ENCODE measurements at regions not wholly inside any gene's neighbourhood (a gene's known extent, or its start where the extent isn't known, plus 50 kb on each side); places are given as distances from the start of the nearest gene placed in this dataset.

DNA sequence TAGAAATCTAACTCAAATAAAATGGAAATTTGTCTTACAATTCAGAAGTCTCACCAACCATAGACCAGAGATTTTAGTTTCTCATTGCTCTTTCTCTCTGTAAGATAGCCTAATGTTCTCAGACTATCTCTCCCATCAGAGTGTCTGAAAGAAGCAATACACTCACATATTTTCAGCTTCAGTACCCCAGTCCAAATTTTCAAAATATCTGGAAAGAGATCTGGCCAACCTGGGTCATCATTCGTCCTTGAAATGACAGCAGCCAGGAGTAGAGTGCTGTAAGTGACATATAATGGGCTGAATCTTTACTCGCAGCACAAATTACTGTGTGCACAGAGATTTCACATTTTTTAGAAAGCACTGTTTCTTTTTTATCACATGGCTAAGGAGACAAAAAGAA lies 313.3 kb upstream of the PRR16 start:
- Histone ChIP-seq H3K27me3 (ENCODE audit: control insufficient read depth in 3 of 3, insufficient read depth in 3 of 3, low read length in 3 of 3) (no peaks in the 10 kb centered on the region), H3K36me3 (ENCODE audit: control insufficient read depth in 3 of 3, insufficient read depth in 2 of 3, low read depth in 1 of 3, low read length in 3 of 3) (no peaks in the 10 kb centered on the region), H3K27ac (ENCODE audit: low read depth in 1 of 3, low read length in 2 of 3) (no peak overlapping the region), H3K4me3 (ENCODE audit: low read depth in 1 of 3, low read length in 3 of 3) (no peak overlapping the region), H3K9me3 (ENCODE audit: control insufficient read depth in 2 of 2, insufficient read depth in 1 of 2, low read depth in 1 of 2, low read length in 1 of 2) (peaks cover 0 to 3% of the 10 kb centered on the region in 2 donors), H3K4me1 (ENCODE audit: control insufficient read depth in 3 of 3, insufficient read depth in 2 of 3, low read depth in 1 of 3, low read length in 2 of 3) (no peaks in the 10 kb centered on the region)
- 69 to 74% (median 71%) methylated on average over 2 of the region's 2 CpGs for WGBS, 3 donors
- FAIRE-seq (no peak), DNase-seq (no peak)

DNA sequence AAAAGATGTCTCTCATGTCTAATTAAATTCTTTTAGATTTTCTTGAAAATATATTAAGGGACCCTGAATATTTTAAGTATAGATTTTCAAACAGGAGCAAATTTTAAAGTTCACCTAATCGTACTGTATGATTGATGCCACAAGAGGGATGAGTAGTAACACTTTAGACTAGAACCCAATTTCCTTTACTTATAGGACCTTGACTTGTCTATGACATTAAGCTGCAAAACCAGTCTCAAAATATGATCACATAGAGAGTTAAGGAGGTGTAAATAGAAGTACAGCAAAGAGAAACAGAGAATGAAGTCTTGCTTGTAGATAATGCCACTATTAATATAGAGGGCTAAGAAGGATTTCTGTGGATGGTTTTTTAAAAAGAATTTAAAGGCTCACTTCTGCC lies 312.9 kb upstream of the PRR16 start:
- Histone ChIP-seq H3K27me3 (ENCODE audit: control insufficient read depth in 3 of 3, insufficient read depth in 3 of 3, low read length in 3 of 3) (no peaks in the 10 kb centered on the region), H3K9me3 (ENCODE audit: control insufficient read depth in 2 of 2, insufficient read depth in 1 of 2, low read depth in 1 of 2, low read length in 1 of 2) (peaks cover 0 to 3% of the 10 kb centered on the region in 2 donors), H3K27ac (ENCODE audit: low read depth in 1 of 3, low read length in 2 of 3) (no peak overlapping the region), H3K4me3 (ENCODE audit: low read depth in 1 of 3, low read length in 3 of 3) (no peak overlapping the region), H3K4me1 (ENCODE audit: control insufficient read depth in 3 of 3, insufficient read depth in 2 of 3, low read depth in 1 of 3, low read length in 2 of 3) (no peaks in the 10 kb centered on the region), H3K36me3 (ENCODE audit: control insufficient read depth in 3 of 3, insufficient read depth in 2 of 3, low read depth in 1 of 3, low read length in 3 of 3) (no peaks in the 10 kb centered on the region)
- DNase-seq (no peak), FAIRE-seq (no peak)
- WGBS, 3 donors = 84 to 92% (median 91%) methylated on average over 1 of the region's 1 CpG

DNA sequence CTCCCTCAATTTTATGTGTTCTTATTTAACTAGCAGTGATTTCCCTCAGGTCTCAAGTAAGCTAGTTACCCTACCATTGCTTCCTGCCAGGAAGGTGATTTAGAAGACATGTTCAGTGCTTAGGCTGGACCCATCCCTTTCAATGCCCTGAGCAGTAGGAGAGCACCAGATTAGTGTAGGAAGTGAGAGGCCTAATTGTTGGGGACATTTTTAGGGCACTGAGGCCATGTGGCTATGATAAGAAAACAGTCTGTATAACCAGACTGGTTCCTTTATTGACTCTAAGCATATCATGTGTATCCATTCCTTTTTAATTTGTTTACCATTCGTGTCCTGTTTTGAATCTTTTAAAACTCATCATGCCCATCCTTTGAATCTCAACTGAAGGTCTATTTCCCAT lies 312.3 kb upstream of the PRR16 start:
- 57 to 63% (median 58%) methylated on average over 1 of the region's 1 CpG for WGBS, 3 donors
- FAIRE-seq (no peak), DNase-seq (no peak)
- H3K27ac ChIP-seq (ENCODE audit: low read depth in 1 of 3, low read length in 2 of 3) = peak overlapping the region in 1 of 3 donors; percentile 34
- H3K36me3 ChIP-seq (ENCODE audit: control insufficient read depth in 3 of 3, insufficient read depth in 2 of 3, low read depth in 1 of 3, low read length in 3 of 3) = no peaks in the 10 kb centered on the region
- H3K4me3 ChIP-seq (ENCODE audit: low read depth in 1 of 3, low read length in 3 of 3) = no peak overlapping the region
- no peaks in the 10 kb centered on the region for H3K27me3 ChIP-seq (ENCODE audit: control insufficient read depth in 3 of 3, insufficient read depth in 3 of 3, low read length in 3 of 3)
- H3K9me3 ChIP-seq (ENCODE audit: control insufficient read depth in 2 of 2, insufficient read depth in 1 of 2, low read depth in 1 of 2, low read length in 1 of 2) = no peaks in the 10 kb centered on the region
- no peaks in the 10 kb centered on the region for H3K4me1 ChIP-seq (ENCODE audit: control insufficient read depth in 3 of 3, insufficient read depth in 2 of 3, low read depth in 1 of 3, low read length in 2 of 3)

DNA sequence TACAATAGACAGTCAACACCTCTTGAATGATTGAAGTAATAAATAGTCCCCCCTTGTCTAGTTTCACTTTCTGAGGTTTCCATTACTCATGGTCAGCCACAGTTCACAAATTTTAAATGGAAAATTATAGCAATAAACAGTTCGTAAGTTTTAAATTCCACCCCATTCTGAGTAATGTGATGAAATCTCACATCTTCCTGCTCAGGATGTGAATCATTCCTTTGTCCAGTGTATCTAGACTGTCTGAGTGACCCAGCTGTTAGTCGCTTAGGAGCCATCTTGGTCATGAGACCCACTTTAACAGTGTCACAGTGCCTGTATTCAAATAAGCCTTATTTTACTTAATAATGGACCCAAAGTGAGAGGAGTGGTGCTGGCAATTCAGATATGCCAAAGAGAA lies 311.6 kb upstream of the PRR16 start:
- H3K27ac ChIP-seq (ENCODE audit: low read depth in 1 of 3, low read length in 2 of 3) = no peak overlapping the region
- WGBS, 3 donors = 50 to 63% (median 58%) methylated on average over 2 of the region's 2 CpGs
- no peaks in the 10 kb centered on the region for H3K4me1 ChIP-seq (ENCODE audit: control insufficient read depth in 3 of 3, insufficient read depth in 2 of 3, low read depth in 1 of 3, low read length in 2 of 3)
- no peak for DNase-seq
- no peak for FAIRE-seq
- H3K27me3 ChIP-seq (ENCODE audit: control insufficient read depth in 3 of 3, insufficient read depth in 3 of 3, low read length in 3 of 3) = no peaks in the 10 kb centered on the region
- H3K4me3 ChIP-seq (ENCODE audit: low read depth in 1 of 3, low read length in 3 of 3) = no peak overlapping the region
- H3K9me3 ChIP-seq (ENCODE audit: control insufficient read depth in 2 of 2, insufficient read depth in 1 of 2, low read depth in 1 of 2, low read length in 1 of 2) = no peaks in the 10 kb centered on the region
- no peaks in the 10 kb centered on the region for H3K36me3 ChIP-seq (ENCODE audit: control insufficient read depth in 3 of 3, insufficient read depth in 2 of 3, low read depth in 1 of 3, low read length in 3 of 3)

DNA sequence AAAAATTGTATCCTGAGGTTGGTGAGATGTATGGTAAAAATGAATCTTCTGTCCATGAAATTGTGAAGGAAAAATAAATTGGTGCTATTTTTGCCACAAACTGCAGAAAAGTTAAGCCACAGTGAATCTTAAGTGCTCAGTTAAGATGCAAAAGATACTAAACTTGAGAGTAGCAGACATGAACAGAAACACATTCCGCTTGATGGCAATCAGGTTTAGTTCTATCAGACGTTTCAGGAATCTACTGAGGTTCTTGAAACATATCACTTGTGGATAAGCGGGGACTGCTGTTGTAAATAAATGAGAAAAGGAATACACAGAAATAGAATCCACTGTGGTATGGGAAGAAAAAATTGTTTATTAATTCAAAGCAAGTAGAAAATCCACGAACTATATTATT lies 311.2 kb upstream of the PRR16 start:
- Histone ChIP-seq H3K9me3 (ENCODE audit: control insufficient read depth in 2 of 2, insufficient read depth in 1 of 2, low read depth in 1 of 2, low read length in 1 of 2) (no peaks in the 10 kb centered on the region), H3K27ac (ENCODE audit: low read depth in 1 of 3, low read length in 2 of 3) (no peak overlapping the region), H3K4me1 (ENCODE audit: control insufficient read depth in 3 of 3, insufficient read depth in 2 of 3, low read depth in 1 of 3, low read length in 2 of 3) (no peaks in the 10 kb centered on the region), H3K4me3 (ENCODE audit: low read depth in 1 of 3, low read length in 3 of 3) (no peak overlapping the region), H3K36me3 (ENCODE audit: control insufficient read depth in 3 of 3, insufficient read depth in 2 of 3, low read depth in 1 of 3, low read length in 3 of 3) (no peaks in the 10 kb centered on the region), H3K27me3 (ENCODE audit: control insufficient read depth in 3 of 3, insufficient read depth in 3 of 3, low read length in 3 of 3) (no peaks in the 10 kb centered on the region)
- no peak for DNase-seq
- no peak for FAIRE-seq
- WGBS, 3 donors = 69 to 74% (median 72%) methylated on average over 4 of the region's 4 CpGs

DNA sequence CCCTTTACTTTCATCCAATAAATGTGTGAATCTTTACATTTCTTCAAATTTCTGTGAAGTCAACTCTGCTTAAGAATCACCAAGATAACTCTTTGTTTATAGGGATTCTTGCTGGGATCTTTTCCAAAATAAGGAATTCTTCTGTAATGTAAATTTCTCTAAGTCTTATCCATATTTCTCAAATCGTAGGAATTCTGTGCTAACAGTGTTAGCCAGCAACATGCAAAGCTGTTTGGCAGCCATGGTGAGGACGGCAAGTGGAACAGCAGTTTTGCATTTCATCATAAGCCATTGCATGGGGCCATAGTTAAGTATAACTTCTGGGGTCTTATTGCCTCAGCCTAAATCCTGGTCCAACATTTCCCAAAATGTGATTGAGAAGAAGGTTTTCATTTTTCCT lies 310.5 kb upstream of the PRR16 start:
- Histone ChIP-seq H3K27ac (ENCODE audit: low read depth in 1 of 3, low read length in 2 of 3) (no peak overlapping the region), H3K4me1 (ENCODE audit: control insufficient read depth in 3 of 3, insufficient read depth in 2 of 3, low read depth in 1 of 3, low read length in 2 of 3) (no peaks in the 10 kb centered on the region), H3K4me3 (ENCODE audit: low read depth in 1 of 3, low read length in 3 of 3) (no peak overlapping the region), H3K36me3 (ENCODE audit: control insufficient read depth in 3 of 3, insufficient read depth in 2 of 3, low read depth in 1 of 3, low read length in 3 of 3) (no peaks in the 10 kb centered on the region), H3K27me3 (ENCODE audit: control insufficient read depth in 3 of 3, insufficient read depth in 3 of 3, low read length in 3 of 3) (no peaks in the 10 kb centered on the region), H3K9me3 (ENCODE audit: control insufficient read depth in 2 of 2, insufficient read depth in 1 of 2, low read depth in 1 of 2, low read length in 1 of 2) (no peaks in the 10 kb centered on the region)
- WGBS, 3 donors = 67 to 79% (median 69%) methylated on average over 2 of the region's 2 CpGs
- DNase-seq = no peak
- FAIRE-seq = no peak

DNA sequence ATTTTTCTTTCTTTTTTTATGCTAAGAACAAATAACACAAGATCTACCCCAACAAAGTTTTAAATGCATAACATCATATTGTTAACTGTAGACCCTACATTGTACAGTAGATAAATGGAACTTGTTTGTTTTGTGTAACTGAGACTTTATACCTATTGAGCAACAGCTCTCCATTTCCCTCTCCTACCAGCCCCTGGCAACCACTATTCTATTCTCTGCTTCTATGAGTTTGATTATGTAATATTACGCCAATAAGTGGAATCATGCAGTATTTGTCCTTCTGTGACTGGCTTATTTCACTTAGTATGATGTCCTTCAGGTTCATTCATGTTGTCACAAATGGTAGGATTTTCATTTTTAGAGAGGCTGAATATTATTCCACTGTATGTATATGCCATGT lies 308.2 kb upstream of the PRR16 start:
- no peaks in the 10 kb centered on the region for H3K9me3 ChIP-seq (ENCODE audit: control insufficient read depth in 2 of 2, insufficient read depth in 1 of 2, low read depth in 1 of 2, low read length in 1 of 2)
- WGBS, 3 donors = 74 to 85% (median 84%) methylated on average over 1 of the region's 1 CpG
- no peaks in the 10 kb centered on the region for H3K4me1 ChIP-seq (ENCODE audit: control insufficient read depth in 3 of 3, insufficient read depth in 2 of 3, low read depth in 1 of 3, low read length in 2 of 3)
- no peak for FAIRE-seq
- no peak overlapping the region for H3K27ac ChIP-seq (ENCODE audit: low read depth in 1 of 3, low read length in 2 of 3)
- no peak for DNase-seq
- no peaks in the 10 kb centered on the region for H3K27me3 ChIP-seq (ENCODE audit: control insufficient read depth in 3 of 3, insufficient read depth in 3 of 3, low read length in 3 of 3)
- H3K4me3 ChIP-seq (ENCODE audit: low read depth in 1 of 3, low read length in 3 of 3) = no peak overlapping the region
- no peaks in the 10 kb centered on the region for H3K36me3 ChIP-seq (ENCODE audit: control insufficient read depth in 3 of 3, insufficient read depth in 2 of 3, low read depth in 1 of 3, low read length in 3 of 3)

DNA sequence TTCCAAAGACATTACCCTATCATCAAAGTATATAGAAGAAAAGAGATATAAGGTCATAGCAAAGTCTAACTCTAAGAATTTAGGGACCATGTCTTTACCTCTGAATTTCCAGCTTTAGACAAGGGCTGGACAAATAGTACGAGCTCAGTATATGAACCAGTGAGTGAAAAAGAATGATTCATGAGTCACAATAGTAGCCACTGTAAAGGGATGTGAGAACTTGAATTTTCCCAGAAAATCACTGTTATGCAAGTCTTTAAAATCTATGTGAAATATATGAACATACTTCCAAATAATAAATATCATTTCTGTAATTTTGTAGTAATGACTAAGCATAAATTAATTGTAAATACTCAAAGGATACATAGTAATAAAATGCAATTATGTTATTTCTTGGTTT lies 305.9 kb upstream of the PRR16 start:
- no peak for FAIRE-seq
- WGBS, 3 donors = 52 to 83% (median 53%) methylated on average over 1 of the region's 1 CpG
- DNase-seq = no peak
- no peaks in the 10 kb centered on the region for H3K4me1 ChIP-seq (ENCODE audit: control insufficient read depth in 3 of 3, insufficient read depth in 2 of 3, low read depth in 1 of 3, low read length in 2 of 3)
- H3K36me3 ChIP-seq (ENCODE audit: control insufficient read depth in 3 of 3, insufficient read depth in 2 of 3, low read depth in 1 of 3, low read length in 3 of 3) = no peaks in the 10 kb centered on the region
- no peaks in the 10 kb centered on the region for H3K27me3 ChIP-seq (ENCODE audit: control insufficient read depth in 3 of 3, insufficient read depth in 3 of 3, low read length in 3 of 3)
- H3K27ac ChIP-seq (ENCODE audit: low read depth in 1 of 3, low read length in 2 of 3) = no peak overlapping the region
- no peaks in the 10 kb centered on the region for H3K9me3 ChIP-seq (ENCODE audit: control insufficient read depth in 2 of 2, insufficient read depth in 1 of 2, low read depth in 1 of 2, low read length in 1 of 2)
- no peak overlapping the region for H3K4me3 ChIP-seq (ENCODE audit: low read depth in 1 of 3, low read length in 3 of 3)

DNA sequence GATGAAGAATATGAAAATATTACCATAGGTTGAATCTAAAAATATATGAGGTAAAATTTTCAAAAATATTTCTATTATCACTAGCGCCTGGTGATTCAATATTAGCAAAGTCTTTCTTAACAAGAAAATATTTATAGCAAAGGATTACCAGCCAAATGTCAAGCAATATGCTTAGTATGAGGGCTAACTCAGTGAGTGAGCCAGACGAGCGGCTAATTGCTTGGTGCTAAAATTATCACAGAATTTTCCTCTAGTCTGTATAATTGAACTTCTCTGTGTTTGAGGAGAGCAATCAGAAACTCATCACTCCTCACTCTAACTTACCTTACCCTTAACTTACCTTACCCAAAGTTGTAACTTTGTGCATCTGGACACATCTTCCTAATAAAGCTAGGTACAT lies 304.9 kb upstream of the PRR16 start:
- WGBS, 3 donors = 82 to 87% (median 85%) methylated on average over 3 of the region's 3 CpGs
- FAIRE-seq (no peak), DNase-seq (no peak)
- no peak overlapping the region for H3K4me3 ChIP-seq (ENCODE audit: low read depth in 1 of 3, low read length in 3 of 3)
- no peak overlapping the region for H3K27ac ChIP-seq (ENCODE audit: low read depth in 1 of 3, low read length in 2 of 3)
- H3K4me1 ChIP-seq (ENCODE audit: control insufficient read depth in 3 of 3, insufficient read depth in 2 of 3, low read depth in 1 of 3, low read length in 2 of 3) = no peaks in the 10 kb centered on the region
- no peaks in the 10 kb centered on the region for H3K27me3 ChIP-seq (ENCODE audit: control insufficient read depth in 3 of 3, insufficient read depth in 3 of 3, low read length in 3 of 3)
- no peaks in the 10 kb centered on the region for H3K36me3 ChIP-seq (ENCODE audit: control insufficient read depth in 3 of 3, insufficient read depth in 2 of 3, low read depth in 1 of 3, low read length in 3 of 3)
- H3K9me3 ChIP-seq (ENCODE audit: control insufficient read depth in 2 of 2, insufficient read depth in 1 of 2, low read depth in 1 of 2, low read length in 1 of 2) = no peaks in the 10 kb centered on the region

All from small intestine (tissue), 7 donors.